T-helper 17 cell (primary cell): ENCODE measurements at regions not wholly inside any gene's neighbourhood (a gene's known extent, or its start where the extent isn't known, plus 50 kb on each side); places are given as distances from the start of the nearest gene placed in this dataset.

Source experiments
- ATAC-seq: fragments of 150-1000 bp; cut with Tn5 transposase; 2 replicates; pipeline ENCODE4 v1.10.0; 2021; ENCODE audit warnings: mild to moderate bottlenecking, moderate library complexity
- DNase-seq, 3 donors: peaks; one replicate each; pipeline versions ENCODE4 v3.0.0 to v3.0.0-alpha.2; 2020 to 2021
- H3K9me3 ChIP-seq: one replicate; pipeline ENCODE4 v1.7.0; 2013; ENCODE audit warnings: low read length, mild to moderate bottlenecking; ENCODE audit not compliant: control insufficient read depth, poor library complexity, severe bottlenecking
- H3K27ac Mint-ChIP-seq: one replicate; pipeline ENCODE4 v1.8.0; 2022; ENCODE audit warnings: mild to moderate bottlenecking, moderate library complexity, mixed read lengths
- H3K27me3 Mint-ChIP-seq: one replicate; pipeline ENCODE4 v1.8.0; 2022; ENCODE audit warnings: mixed read lengths
- H3K36me3 Mint-ChIP-seq: one replicate; pipeline ENCODE4 v1.8.0; 2022; ENCODE audit warnings: low read depth, mixed read lengths
- H3K4me1 Mint-ChIP-seq: one replicate; pipeline ENCODE4 v1.8.0; 2022; ENCODE audit warnings: mild to moderate bottlenecking, mixed read lengths
- H3K4me3 Mint-ChIP-seq: one replicate; pipeline ENCODE4 v1.8.0; 2022; ENCODE audit warnings: mild to moderate bottlenecking, moderate library complexity, mixed read lengths

DNA sequence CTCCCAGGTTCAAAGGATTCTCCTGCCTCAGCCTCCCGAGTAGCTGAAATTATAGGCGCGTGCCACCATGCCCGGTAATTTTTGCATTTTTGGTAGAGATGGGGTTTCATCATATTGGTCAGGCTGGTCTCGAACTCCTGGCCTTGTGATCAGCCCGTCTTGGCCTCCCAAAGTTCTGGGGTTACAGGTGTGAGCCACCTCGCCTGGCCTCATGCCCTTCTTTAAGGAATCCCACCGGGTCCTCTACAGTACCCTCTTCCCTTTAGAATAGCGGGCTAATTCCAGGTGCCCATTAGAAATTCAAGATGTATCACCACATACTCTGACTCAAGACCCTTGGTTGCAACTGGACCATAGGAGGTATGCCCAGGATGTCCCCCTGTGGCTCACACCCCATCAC, 74.2 kb upstream of the ZNF536 start:
- no peak overlapping the region for H3K27ac Mint-ChIP-seq
- peaks cover 28% of the 10 kb centered on the region for H3K27me3 Mint-ChIP-seq
- H3K36me3 Mint-ChIP-seq = no peaks in the 10 kb centered on the region
- H3K4me3 Mint-ChIP-seq = no peak overlapping the region
- ATAC-seq (no peak), DNase-seq (no peak)
- H3K4me1 Mint-ChIP-seq = no peaks in the 10 kb centered on the region
- H3K9me3 ChIP-seq = no peaks in the 10 kb centered on the region

DNA sequence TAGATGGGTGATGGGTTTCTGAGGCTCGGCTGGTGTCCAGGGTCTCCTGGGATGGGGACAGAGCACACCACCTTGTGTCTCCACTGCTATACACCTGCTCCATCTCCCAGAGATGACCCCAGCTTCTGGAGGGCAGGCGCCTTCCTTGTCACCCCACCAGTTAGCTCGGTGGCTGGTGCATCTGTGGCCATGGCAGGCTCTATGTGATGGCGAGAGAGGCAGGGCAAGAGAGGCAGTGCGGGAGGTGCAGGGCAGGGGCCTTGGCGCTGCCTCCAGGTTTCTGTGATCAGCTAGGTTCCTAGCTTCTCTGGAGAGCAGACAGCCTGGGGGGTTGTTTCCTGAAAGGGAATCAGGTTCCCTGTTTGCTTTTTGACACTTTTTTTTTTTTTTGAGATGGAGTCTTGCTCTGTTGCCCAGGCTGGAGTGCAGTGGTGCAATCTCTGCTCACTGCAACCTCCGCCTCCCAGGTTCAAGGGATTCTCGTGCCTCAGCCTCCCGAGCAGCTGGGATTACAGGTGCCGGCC, 69.0 kb upstream of the ZNF536 start:
- Mint-ChIP-seq H3K4me3 (peak overlapping the region; percentile 12), H3K27ac (no peak overlapping the region), H3K27me3 (peaks cover 21% of the 10 kb centered on the region), H3K36me3 (no peaks in the 10 kb centered on the region), H3K4me1 (no peaks in the 10 kb centered on the region)
- H3K9me3 ChIP-seq = no peaks in the 10 kb centered on the region
- no peak for DNase-seq
- ATAC-seq = no peak

DNA sequence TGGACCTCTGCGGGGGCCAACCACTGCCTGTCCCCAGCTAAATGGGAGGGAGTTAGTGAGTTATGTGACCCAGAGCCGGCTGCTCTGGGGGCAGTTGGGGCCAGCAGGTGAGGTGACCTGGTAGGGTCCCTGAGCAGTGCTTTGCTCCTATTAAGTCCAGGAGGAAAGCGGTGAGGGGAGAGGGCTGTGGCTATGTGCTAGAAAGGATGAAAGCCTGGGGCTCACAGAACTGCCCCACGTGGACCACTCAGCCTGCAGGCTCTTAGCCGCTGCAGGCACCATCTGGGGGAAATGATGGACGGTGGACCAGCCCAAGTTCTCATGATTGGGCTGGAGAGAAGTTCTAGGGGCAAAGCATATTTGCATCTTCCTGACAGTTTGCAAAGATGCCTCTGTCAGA, 67.6 kb upstream of the ZNF536 start:
- Mint-ChIP-seq H3K27me3 (peaks cover 21% of the 10 kb centered on the region), H3K36me3 (no peaks in the 10 kb centered on the region), H3K4me1 (no peaks in the 10 kb centered on the region), H3K27ac (no peak overlapping the region), H3K4me3 (no peak overlapping the region)
- H3K9me3 ChIP-seq = no peaks in the 10 kb centered on the region
- DNase-seq (no peak), ATAC-seq (no peak)

DNA sequence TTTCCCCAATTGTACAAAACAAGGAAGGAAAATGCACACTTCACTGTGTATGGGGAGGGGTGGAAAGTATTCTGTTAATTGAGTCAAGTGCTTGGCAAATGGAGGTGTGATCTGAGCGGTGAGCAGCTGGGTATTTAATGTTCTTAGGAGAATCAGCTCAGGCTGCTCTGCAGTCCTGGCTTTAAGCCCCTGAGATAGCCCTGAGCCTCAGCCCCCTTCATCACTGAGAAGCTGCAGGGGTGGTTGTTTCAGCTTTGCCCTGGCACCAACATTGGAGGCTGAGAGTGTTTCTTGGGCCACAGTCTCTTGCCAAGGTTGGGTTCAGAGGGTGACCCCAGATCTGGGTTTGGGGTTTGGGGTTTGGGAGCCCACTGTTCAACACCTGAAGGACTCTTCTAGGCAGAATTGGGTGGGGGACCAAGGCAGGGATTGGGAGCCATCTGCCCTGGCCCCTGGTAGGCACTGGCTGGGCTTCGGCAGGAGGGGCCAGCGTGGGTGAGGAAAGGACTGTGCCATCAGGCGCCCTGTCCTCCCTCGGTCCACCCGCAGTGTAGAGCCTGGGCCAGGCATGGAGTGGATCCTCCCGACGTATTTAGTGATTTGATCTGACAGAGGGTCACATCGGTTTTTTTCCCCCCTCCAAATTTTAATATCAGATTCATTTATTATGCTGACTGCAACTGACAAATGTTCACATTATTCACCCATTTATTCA, 66.7 kb upstream of the ZNF536 start:
- H3K27ac Mint-ChIP-seq = no peak overlapping the region
- no peaks in the 10 kb centered on the region for H3K36me3 Mint-ChIP-seq

DNA sequence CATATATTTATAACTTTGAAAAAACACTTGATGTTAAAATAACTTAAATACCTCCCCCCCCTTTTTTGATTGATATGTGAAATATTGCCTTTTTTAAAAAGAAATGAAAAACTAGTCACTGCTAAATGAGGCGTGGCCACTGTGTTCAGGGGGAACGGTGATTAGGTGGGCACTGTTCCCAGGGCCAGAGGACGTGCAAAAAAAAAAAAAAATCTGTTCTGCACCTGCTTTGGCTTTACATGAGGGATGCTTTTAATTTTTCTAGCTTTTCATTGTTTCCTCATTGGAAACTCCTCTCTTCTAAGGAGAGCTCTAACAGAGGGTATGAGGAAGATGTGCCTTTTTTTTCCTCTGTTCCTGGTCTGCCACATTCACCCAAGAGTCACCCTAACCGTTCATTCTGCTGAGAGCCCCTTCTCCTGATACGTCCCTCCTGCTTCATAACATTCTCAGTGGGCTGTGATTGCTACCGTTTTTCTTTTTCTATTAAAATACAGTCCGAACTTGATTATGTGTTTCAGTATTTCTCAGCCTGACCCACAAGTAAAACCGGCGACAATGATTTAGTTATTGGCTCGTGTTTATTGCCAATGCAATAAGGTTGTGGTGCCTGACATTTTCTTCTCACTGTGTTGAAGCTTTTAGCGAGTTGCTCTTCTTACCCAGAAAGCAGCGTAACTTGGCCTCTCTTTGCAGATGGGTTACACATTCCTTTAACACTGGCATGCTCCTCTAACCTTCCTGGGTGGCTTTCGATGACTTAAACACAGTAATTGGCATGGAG, 64.8 kb upstream of the ZNF536 start:
- no peak for ATAC-seq
- no peaks in the 10 kb centered on the region for H3K9me3 ChIP-seq

More for the DNA sequence above, 66.7 kb upstream of the ZNF536 start:
- Mint-ChIP-seq H3K4me3 (no peak overlapping the region), H3K4me1 (no peaks in the 10 kb centered on the region), H3K27me3 (peaks cover 14% of the 10 kb centered on the region)
- no peak for DNase-seq
- no peaks in the 10 kb centered on the region for H3K9me3 ChIP-seq
- no peak for ATAC-seq

DNA sequence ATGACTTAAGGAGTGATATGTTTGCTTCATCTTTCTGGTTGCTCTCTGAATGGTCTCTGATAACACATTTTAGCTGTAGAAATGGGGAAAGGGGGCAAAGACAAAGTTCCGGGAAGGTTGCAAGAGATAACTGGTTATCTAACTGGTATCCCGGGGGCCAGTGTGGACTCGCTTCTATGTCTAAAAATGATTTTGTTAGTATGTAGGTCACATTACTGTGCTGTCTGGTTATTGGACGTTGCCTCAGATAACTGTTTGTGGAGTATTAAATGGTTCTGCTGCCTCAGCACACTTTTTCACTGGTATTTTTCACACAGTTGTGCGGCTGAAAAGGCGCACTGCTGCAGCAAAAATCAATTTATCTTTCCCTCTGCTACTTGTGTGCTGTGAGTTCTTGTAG, 63.0 kb upstream of the ZNF536 start:
- DNase-seq (no peak), ATAC-seq (no peak)
- Mint-ChIP-seq H3K27ac (no peak overlapping the region), H3K4me1 (no peaks in the 10 kb centered on the region), H3K4me3 (no peak overlapping the region), H3K36me3 (no peaks in the 10 kb centered on the region), H3K27me3 (no peaks in the 10 kb centered on the region)
- H3K9me3 ChIP-seq = no peaks in the 10 kb centered on the region

More for the DNA sequence above, 64.8 kb upstream of the ZNF536 start:
- H3K27ac Mint-ChIP-seq = no peak overlapping the region
- H3K36me3 Mint-ChIP-seq = no peaks in the 10 kb centered on the region
- no peaks in the 10 kb centered on the region for H3K4me1 Mint-ChIP-seq
- DNase-seq = no peak
- no peak overlapping the region for H3K4me3 Mint-ChIP-seq
- H3K27me3 Mint-ChIP-seq = peaks cover 4% of the 10 kb centered on the region

DNA sequence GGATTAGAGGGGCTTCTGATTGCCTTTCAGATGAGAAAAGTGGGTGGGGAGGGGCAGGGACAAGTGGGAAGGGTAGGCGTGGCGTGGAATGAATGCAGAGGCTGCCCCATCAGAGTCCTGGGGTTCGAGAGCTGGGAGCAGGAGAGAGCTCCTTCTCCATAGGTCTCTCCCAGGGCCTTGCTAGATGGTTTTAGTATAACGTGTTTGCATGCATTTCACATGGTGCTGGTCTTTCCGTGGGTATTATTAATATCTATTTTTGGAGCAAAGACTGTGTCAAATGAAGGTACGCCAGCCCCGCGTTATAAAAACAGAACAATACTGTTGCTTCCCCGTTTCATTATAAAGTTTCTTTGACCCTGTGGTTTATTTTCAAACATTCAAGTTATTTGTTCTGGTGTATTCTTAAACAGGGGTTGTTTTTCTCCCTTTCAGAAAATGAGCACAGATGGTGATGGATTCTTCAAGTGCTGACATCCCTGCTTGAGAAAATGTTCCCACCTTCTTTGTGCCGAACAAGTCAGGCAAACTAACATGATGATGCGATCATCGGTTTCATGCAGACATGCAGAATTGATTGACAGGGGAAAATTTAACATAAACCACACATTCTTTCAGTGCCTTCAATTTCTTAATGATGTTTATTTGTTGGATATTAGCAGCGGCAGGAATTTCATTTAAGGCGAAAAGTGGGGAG, 62.1 kb upstream of the ZNF536 start:
- no peaks in the 10 kb centered on the region for H3K4me1 Mint-ChIP-seq
- DNase-seq (no peak), ATAC-seq (no peak)
- H3K4me3 Mint-ChIP-seq = no peak overlapping the region
- no peaks in the 10 kb centered on the region for H3K9me3 ChIP-seq
- no peaks in the 10 kb centered on the region for H3K36me3 Mint-ChIP-seq
- no peak overlapping the region for H3K27ac Mint-ChIP-seq
- no peaks in the 10 kb centered on the region for H3K27me3 Mint-ChIP-seq

DNA sequence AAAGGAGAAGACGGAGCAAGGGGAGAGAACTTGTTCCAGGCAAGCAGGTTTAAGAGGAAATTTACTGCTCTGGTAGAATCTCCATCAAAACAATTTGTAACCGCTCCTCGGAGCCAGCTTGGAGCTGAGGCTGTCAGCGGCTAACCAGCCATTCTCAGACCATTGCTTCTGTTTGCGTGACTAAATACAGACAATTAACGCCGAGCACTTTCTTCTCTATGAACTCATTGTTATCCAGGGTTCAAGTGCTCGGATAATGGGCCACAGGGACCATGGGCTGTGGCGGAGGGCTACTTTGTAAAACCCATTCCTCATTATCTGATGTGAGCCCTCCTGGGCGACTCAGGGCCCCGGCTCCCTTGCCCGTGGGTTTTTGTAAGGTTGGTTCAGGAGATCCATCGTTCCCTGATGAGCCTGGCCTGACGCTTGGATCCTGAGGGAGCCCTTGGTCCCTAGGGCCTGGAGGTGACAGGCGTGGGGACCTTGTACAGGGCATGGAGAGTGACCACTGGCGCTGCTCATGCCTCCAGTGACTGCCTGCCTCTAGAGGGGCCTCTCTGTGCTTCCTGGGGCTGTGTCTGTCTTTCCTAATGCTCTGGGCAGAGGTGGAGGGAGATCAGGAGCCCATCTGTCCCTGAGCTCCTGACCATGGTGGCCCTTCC, 61.5 kb upstream of the ZNF536 start:
- Mint-ChIP-seq H3K4me1 (no peaks in the 10 kb centered on the region), H3K27me3 (no peaks in the 10 kb centered on the region), H3K27ac (no peak overlapping the region), H3K4me3 (no peak overlapping the region), H3K36me3 (no peaks in the 10 kb centered on the region)
- DNase-seq (no peak), ATAC-seq (no peak)
- no peaks in the 10 kb centered on the region for H3K9me3 ChIP-seq

DNA sequence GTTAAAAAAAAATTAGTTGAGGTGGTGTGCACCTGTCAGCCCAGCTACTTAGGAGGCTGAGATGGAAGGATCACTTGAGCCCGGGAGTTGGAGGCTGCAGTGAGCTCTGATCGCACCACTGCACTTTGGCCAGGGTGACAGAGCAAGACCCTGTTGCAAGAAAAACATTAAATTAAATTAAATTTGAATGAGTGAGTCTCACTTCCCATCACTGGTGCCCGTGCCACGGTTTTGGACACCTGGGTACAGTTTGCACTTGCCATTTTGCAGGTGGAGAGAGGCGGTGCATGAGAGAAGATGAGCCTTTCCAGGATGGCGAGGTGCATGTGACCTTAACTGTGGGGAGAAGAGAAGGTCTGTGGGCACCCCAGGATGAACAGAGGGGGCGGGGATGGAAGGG, 60.3 kb upstream of the ZNF536 start:
- ATAC-seq (no peak), DNase-seq (no peak)
- no peaks in the 10 kb centered on the region for H3K27me3 Mint-ChIP-seq
- no peaks in the 10 kb centered on the region for H3K36me3 Mint-ChIP-seq
- H3K9me3 ChIP-seq = no peaks in the 10 kb centered on the region
- no peak overlapping the region for H3K27ac Mint-ChIP-seq
- no peak overlapping the region for H3K4me3 Mint-ChIP-seq
- no peaks in the 10 kb centered on the region for H3K4me1 Mint-ChIP-seq

DNA sequence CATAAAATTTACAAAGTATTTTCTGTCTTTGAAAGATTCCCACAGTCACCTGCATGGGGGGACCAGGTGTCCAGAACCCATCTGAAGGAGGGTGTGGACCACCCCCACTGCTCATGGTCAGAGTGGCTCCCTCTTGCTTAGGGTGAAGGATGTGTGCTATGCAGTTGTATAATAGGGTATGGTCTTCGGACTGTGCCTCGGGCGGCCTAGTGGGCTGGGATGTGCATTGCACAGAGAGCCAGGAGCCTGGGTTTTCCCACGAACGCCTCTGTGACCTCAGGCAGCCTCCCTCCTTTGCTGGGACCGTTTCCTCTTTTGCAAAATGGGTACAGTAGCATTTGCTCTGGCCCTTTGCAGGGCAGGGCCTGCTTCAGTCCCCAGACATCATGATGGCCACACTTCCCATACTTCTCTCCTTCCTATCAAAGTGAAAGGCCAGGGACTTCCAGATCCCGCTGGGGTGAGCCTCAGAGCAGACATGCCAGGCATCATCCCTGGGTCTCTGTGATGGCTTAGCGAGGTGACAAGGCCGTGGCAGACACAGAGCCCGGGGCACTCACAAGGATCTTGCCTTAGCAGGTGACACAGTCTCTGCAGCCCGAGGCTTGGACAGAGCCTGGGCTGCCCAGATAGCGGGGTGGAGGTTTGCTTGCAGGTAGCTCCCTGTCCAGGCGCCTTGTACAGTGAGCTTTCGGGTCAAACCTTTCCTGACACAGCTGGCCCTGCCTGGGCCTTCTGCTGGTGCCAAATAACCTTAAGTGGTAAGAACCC, 59.4 kb upstream of the ZNF536 start:
- DNase-seq = no peak
- H3K36me3 Mint-ChIP-seq = no peaks in the 10 kb centered on the region
- H3K4me3 Mint-ChIP-seq = no peak overlapping the region
- ATAC-seq = no peak
- no peaks in the 10 kb centered on the region for H3K27me3 Mint-ChIP-seq
- no peak overlapping the region for H3K27ac Mint-ChIP-seq
- H3K4me1 Mint-ChIP-seq = no peaks in the 10 kb centered on the region
- no peaks in the 10 kb centered on the region for H3K9me3 ChIP-seq

DNA sequence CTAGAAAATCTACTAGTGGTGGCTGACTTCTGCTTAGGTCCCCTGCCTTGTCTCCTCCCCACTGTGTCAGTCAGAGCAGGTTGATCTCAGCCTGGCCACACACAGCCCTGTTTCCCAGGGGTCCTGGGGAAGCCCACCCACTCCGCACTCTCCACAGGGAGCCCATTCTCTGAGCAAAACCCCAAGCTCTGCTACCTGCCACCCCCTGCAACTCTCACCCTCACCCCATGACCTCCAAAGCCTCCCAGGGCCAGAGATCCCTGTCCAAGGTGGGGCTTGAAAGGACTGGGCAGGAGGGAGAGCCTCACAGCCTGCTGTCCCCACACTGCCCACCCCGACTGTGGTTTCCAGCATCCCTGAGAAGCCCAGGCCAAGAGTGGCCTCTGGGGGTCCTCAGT, 58.8 kb upstream of the ZNF536 start:
- Mint-ChIP-seq H3K36me3 (no peaks in the 10 kb centered on the region), H3K4me1 (no peaks in the 10 kb centered on the region), H3K27ac (no peak overlapping the region), H3K27me3 (no peaks in the 10 kb centered on the region), H3K4me3 (no peak overlapping the region)
- ATAC-seq = no peak
- DNase-seq = no peak
- no peaks in the 10 kb centered on the region for H3K9me3 ChIP-seq

DNA sequence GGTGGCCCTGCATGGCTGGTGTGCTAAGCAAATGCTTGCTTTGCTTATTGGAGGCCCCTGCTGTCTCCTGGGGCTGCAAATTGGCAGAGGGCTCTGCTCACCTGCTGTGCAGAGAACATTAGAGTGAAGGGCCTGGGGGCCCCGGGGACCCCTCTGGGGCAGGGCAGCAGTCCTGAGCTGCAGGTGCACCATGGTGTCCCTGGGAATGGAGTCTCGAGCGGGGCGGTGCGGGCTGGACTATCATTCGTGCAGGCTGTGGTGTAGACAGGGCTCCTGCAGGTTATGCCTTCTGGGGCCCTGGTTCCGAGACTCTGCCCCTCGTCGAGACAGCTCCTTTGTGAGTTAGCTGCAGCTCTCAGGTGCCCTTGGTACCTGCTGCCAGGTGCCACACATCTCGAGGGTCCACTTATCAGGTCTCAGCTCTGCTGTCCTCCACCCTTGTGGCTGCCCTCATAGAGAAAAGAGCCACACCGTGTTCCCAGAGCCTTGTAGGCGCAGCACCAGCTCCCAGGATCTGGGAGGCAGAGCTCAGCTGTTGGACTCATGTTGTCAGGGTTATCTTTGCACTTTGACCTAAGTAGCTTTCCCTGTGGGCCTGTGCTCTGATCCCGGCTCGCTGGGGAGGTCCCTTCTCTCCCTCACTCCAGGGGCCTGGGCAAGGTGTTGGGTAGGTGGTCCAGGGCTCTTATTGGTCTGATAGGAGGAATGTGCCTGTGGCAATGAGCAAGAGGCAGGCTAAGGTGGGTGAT, 58.0 kb upstream of the ZNF536 start:
- H3K9me3 ChIP-seq = no peaks in the 10 kb centered on the region
- Mint-ChIP-seq H3K4me3 (no peak overlapping the region), H3K36me3 (no peaks in the 10 kb centered on the region), H3K27me3 (no peaks in the 10 kb centered on the region), H3K4me1 (no peaks in the 10 kb centered on the region), H3K27ac (no peak overlapping the region)
- DNase-seq (no peak), ATAC-seq (no peak)
